ENCODE measurements at regions not wholly inside any gene's neighbourhood (a gene's known extent, or its start where the extent isn't known, plus 50 kb on each side); places are given as distances from the start of the nearest gene placed in this dataset.

- no peak for TF ChIP-seq EP300 (IDR thresholded peaks at IDR 0.05; ENCODE audit: borderline replicate concordance in 1 of 2, low read depth in 2 of 2, low read length in 2 of 2)
- no peak for TF ChIP-seq CTCF (IDR thresholded peaks at IDR 0.05; ENCODE audit: control extremely low read depth in 1 of 3, insufficient read depth in 1 of 3, low read depth in 1 of 3, low read length in 3 of 3)
- no peak for TF ChIP-seq CBX8 (IDR thresholded peaks at IDR 0.05; ENCODE audit: borderline replicate concordance, low read depth, low read length)
- TF ChIP-seq EGR1 (IDR thresholded peaks at IDR 0.05; ENCODE audit: borderline replicate concordance, low read depth, low read length), result no peak
- no peak for TF ChIP-seq SIX5 (IDR thresholded peaks at IDR 0.05; ENCODE audit: low read depth, low read length)
Observed at GRCh38 chr10:81806842-81807241, 68.2 kb upstream of the NRG3 start.
